H9 (cell line): ENCODE measurements at regions not wholly inside any gene's neighbourhood (a gene's known extent, or its start where the extent isn't known, plus 50 kb on each side); places are given as distances from the start of the nearest gene placed in this dataset.

Source experiments
- DNase-seq: peaks from one replicate; pipeline ENCODE4 v3.0.0-alpha.2; 2017
- H2AFZ ChIP-seq: one replicate; pipeline ENCODE4 v1.6.1; 2013; ENCODE audit warnings: mild to moderate bottlenecking, low read length, control low read depth, moderate library complexity
- H2AK5ac ChIP-seq: 2 replicates; pipeline ENCODE4 v1.6.1; 2013; ENCODE audit warnings: low read length, control low read depth, mixed read lengths; ENCODE audit not compliant: insufficient read length
- H2BK120ac ChIP-seq: one replicate; pipeline ENCODE4 v1.6.1; 2013; ENCODE audit warnings: low read depth, mild to moderate bottlenecking, low read length, control low read depth, inconsistent platforms; ENCODE audit not compliant: poor library complexity, severe bottlenecking
- H2BK12ac ChIP-seq: 2 replicates; pipeline ENCODE4 v1.6.1; 2013; ENCODE audit warnings: low read length, control low read depth, mixed read lengths, low read depth; ENCODE audit not compliant: insufficient read length
- H2BK15ac ChIP-seq: 2 replicates; pipeline ENCODE4 v1.6.1; 2013; ENCODE audit warnings: low read depth, low read length, control low read depth
- H2BK20ac ChIP-seq: one replicate; pipeline ENCODE4 v1.6.1; 2013; ENCODE audit warnings: low read depth, mild to moderate bottlenecking, low read length, control low read depth, inconsistent platforms; ENCODE audit not compliant: poor library complexity, severe bottlenecking
- H2BK5ac ChIP-seq: 2 replicates; pipeline ENCODE4 v1.6.1; 2013; ENCODE audit warnings: low read length, control low read depth, mixed read lengths; ENCODE audit not compliant: insufficient read length
- H3K14ac ChIP-seq: 2 replicates; pipeline ENCODE4 v1.6.1; 2013; ENCODE audit warnings: low read length, control low read depth; ENCODE audit not compliant: insufficient read depth
- H3K18ac ChIP-seq: 2 replicates; pipeline ENCODE4 v1.6.1; 2013; ENCODE audit warnings: low read depth, mild to moderate bottlenecking, mixed read lengths, low read length, control low read depth; ENCODE audit not compliant: insufficient read length
- H3K23ac ChIP-seq: 2 replicates; pipeline ENCODE4 v1.6.1; 2013; ENCODE audit warnings: low read length, control low read depth, mixed read lengths, low read depth; ENCODE audit not compliant: insufficient read length
- H3K23me2 ChIP-seq: 2 replicates; pipeline ENCODE4 v1.6.1; 2013; ENCODE audit warnings: low read depth, mild to moderate bottlenecking, mixed read lengths, low read length, control low read depth; ENCODE audit not compliant: insufficient read length, poor library complexity, severe bottlenecking
- H3K27ac ChIP-seq: 2 replicates; pipeline ENCODE4 v1.5.1; 2013; ENCODE audit warnings: low read length, control low read depth, mixed read lengths, low read depth; ENCODE audit not compliant: insufficient read length
- H3K27me3 ChIP-seq: 2 replicates; pipeline ENCODE4 v1.6.1; 2013; ENCODE audit warnings: low read length, control low read depth, inconsistent platforms; ENCODE audit not compliant: insufficient read depth
- H3K4ac ChIP-seq: 2 replicates; pipeline ENCODE4 v1.6.1; 2013; ENCODE audit warnings: low read depth, mild to moderate bottlenecking, control low read depth, inconsistent platforms, low read length, moderate library complexity
- H3K4me1 ChIP-seq: 2 replicates; pipeline ENCODE4 v1.6.1; 2013; ENCODE audit warnings: low read length, control low read depth, inconsistent platforms; ENCODE audit not compliant: insufficient read depth
- H3K4me2 ChIP-seq: 2 replicates; pipeline ENCODE4 v1.6.1; 2013; ENCODE audit warnings: low read length, control low read depth, mixed read lengths; ENCODE audit not compliant: insufficient read length, insufficient read depth
- H3K56ac ChIP-seq: 2 replicates; pipeline ENCODE4 v1.6.1; 2013; ENCODE audit warnings: low read depth, mild to moderate bottlenecking, mixed read lengths, low read length, control low read depth; ENCODE audit not compliant: insufficient read length
- H3K79me1 ChIP-seq: 2 replicates; pipeline ENCODE4 v1.6.1; 2013; ENCODE audit warnings: low read depth, mild to moderate bottlenecking, moderate library complexity, low read length, control low read depth, inconsistent platforms; ENCODE audit not compliant: insufficient read depth, poor library complexity, severe bottlenecking
- H3K79me2 ChIP-seq: 2 replicates; pipeline ENCODE4 v1.6.1; 2013; ENCODE audit warnings: low read length, control low read depth, inconsistent platforms; ENCODE audit not compliant: insufficient read depth
- H3K9ac ChIP-seq: 2 replicates; pipeline ENCODE4 v1.6.1; 2013; ENCODE audit warnings: low read length, control low read depth, mixed read lengths; ENCODE audit not compliant: insufficient read length; ENCODE audit errors: extremely low read depth
- H3K9me3 ChIP-seq: one replicate; pipeline ENCODE4 v1.6.1; 2013; ENCODE audit warnings: low read depth, low read length, inconsistent platforms; ENCODE audit not compliant: control insufficient read depth
- H3T11ph ChIP-seq: one replicate; pipeline ENCODE4 v1.6.1; 2013; ENCODE audit warnings: mild to moderate bottlenecking, low read length, control low read depth, inconsistent platforms
- H4K20me1 ChIP-seq: one replicate; pipeline ENCODE4 v1.6.1; 2013; ENCODE audit not compliant: control insufficient read depth, insufficient read length, insufficient read depth
- H4K5ac ChIP-seq: 2 replicates; pipeline ENCODE4 v1.6.1; 2013; ENCODE audit warnings: low read depth, mild to moderate bottlenecking, mixed read lengths, low read length, control low read depth; ENCODE audit not compliant: insufficient read length
- H4K8ac ChIP-seq: replicated peaks from 2 replicates; pipeline ENCODE4 v1.6.1; 2013; ENCODE audit warnings: low read length, control low read depth, mixed read lengths, low read depth; ENCODE audit not compliant: insufficient read length
- H4K91ac ChIP-seq: 2 replicates; pipeline ENCODE4 v1.6.1; 2013; ENCODE audit warnings: low read depth, mild to moderate bottlenecking, moderate library complexity, mixed read lengths, low read length, control low read depth; ENCODE audit not compliant: insufficient read length
- H3K27ac Mint-ChIP-seq, 3 experiments: 2 replicates in 2 of 3; 3 replicates in 1 of 3; pipeline ENCODE4 v1.8.0; 2020 to 2021; ENCODE audit warnings: mixed read lengths in 3 of 3, mild to moderate bottlenecking in 1 of 3, moderate library complexity in 1 of 3
- H3K27me3 Mint-ChIP-seq: 2 replicates; pipeline ENCODE4 v1.8.0; 2021; ENCODE audit warnings: low read depth, mild to moderate bottlenecking, moderate library complexity, mixed read lengths
- H3K36me3 Mint-ChIP-seq, 3 experiments: 2 replicates in 2 of 3; 3 replicates in 1 of 3; pipeline ENCODE4 v1.8.0; 2020 to 2021; ENCODE audit warnings: low read depth in 3 of 3, mixed read lengths in 3 of 3; ENCODE audit not compliant: insufficient read depth in 1 of 3
- H3K4me1 Mint-ChIP-seq, 2 experiments: 2 replicates each; pipeline ENCODE4 v1.8.0; 2020; ENCODE audit warnings: mixed read lengths in 2 of 2
- H3K4me3 Mint-ChIP-seq, 2 experiments: 2 replicates in 1 of 2; 3 replicates in 1 of 2; pipeline ENCODE4 v1.8.0; 2020 to 2021; ENCODE audit warnings: mild to moderate bottlenecking in 2 of 2, mixed read lengths in 2 of 2, moderate library complexity in 1 of 2
- H3K9me3 Mint-ChIP-seq, 2 experiments: 2 replicates in 1 of 2; 3 replicates in 1 of 2; pipeline ENCODE4 v1.8.0; 2020; ENCODE audit warnings: mild to moderate bottlenecking in 2 of 2, mixed read lengths in 2 of 2, moderate library complexity in 1 of 2
- WGBS: extraction: QIAGEN DNeasy Blood & Tissue Kit; methylation state at CpG from one replicate; pipeline ENCODE4 v1.1.7; 2013; ENCODE audit warnings: missing lambda C conversion rate, low lambda C conversion rate, mixed read lengths; ENCODE audit not compliant: insufficient read length; ENCODE audit errors: extremely low coverage; 5-methylcytosine and 5-hydroxymethylcytosine counted together
- TF ChIP-seq, protein P1 (sequence below): fragments of 200-600 bp; sonication (generic); conservative IDR thresholded peaks from 3 replicates; pipeline ENCODE4 v1.8.0; 2021; ENCODE audit warnings: antibody characterized with exemption, mild to moderate bottlenecking

DNA sequence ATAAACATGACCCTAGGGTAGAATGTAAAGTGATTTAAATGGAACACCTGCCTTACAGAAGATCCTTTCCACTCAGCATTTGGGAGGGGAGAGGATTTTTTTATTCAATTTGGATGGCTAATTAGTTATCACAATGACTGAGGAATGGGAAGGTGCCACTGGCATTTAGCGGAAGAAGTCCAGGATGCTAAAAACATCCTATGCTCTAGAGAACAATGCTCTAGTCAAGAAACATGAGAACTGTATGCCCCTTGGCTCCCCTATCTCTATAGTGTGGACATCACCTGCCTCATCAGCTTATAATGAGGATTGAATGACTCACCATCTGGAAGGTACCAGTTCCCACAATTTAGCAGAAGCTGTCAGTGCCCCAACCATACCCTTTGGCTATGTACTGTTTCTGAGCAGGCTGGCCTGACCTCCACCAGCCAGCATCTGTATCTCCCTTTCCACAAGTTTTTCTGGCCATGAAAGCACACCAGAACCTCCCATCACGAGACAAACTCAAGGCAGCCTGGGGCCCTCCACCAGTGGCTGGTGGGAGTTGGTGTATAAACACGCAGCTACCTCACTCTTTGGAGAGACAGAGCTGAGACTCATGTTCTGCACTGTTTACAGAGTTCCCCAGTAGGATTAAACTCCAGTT is 109.7 kb upstream of the VASH1 start:
- Histone ChIP-seq H3K4me2 (no peak overlapping the region), H3K79me2 (no peaks in the 10 kb centered on the region), H4K91ac (no peak overlapping the region), H4K20me1 (no peaks in the 10 kb centered on the region), H3K4ac (no peak overlapping the region), H2BK120ac (no peak overlapping the region), H3K56ac (no peak overlapping the region), H3K79me1 (no peaks in the 10 kb centered on the region), H3K4me1 (no peaks in the 10 kb centered on the region), H3K9ac (no peak overlapping the region), H2AFZ (no peak overlapping the region), H3K9me3 (no peaks in the 10 kb centered on the region), H4K5ac (no peak overlapping the region), H3K14ac (no peak overlapping the region), H3T11ph (no peak overlapping the region), H3K27ac (no peak overlapping the region), H2AK5ac (no peak overlapping the region), H2BK20ac (no peak overlapping the region), H3K23me2 (no peaks in the 10 kb centered on the region), H3K27me3 (no peaks in the 10 kb centered on the region), H2BK12ac (no peak overlapping the region), H3K23ac (no peak overlapping the region), H3K18ac (no peak overlapping the region), H2BK5ac (no peak overlapping the region), H4K8ac (no peak overlapping the region), H2BK15ac (no peak overlapping the region)
- no peaks in the 10 kb centered on the region for H3K4me1 Mint-ChIP-seq
- TF ChIP-seq, protein P1, sequence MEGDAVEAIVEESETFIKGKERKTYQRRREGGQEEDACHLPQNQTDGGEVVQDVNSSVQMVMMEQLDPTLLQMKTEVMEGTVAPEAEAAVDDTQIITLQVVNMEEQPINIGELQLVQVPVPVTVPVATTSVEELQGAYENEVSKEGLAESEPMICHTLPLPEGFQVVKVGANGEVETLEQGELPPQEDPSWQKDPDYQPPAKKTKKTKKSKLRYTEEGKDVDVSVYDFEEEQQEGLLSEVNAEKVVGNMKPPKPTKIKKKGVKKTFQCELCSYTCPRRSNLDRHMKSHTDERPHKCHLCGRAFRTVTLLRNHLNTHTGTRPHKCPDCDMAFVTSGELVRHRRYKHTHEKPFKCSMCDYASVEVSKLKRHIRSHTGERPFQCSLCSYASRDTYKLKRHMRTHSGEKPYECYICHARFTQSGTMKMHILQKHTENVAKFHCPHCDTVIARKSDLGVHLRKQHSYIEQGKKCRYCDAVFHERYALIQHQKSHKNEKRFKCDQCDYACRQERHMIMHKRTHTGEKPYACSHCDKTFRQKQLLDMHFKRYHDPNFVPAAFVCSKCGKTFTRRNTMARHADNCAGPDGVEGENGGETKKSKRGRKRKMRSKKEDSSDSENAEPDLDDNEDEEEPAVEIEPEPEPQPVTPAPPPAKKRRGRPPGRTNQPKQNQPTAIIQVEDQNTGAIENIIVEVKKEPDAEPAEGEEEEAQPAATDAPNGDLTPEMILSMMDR, result no peak
- H3K27me3 Mint-ChIP-seq, result no peaks in the 10 kb centered on the region
- H3K27ac Mint-ChIP-seq, result no peak overlapping the region
- no peaks in the 10 kb centered on the region for H3K36me3 Mint-ChIP-seq
- no CpG with 5 or more reads among the region's 3 CpGs for WGBS
- no peak for DNase-seq
- no peaks in the 10 kb centered on the region for H3K9me3 Mint-ChIP-seq
- no peak overlapping the region for H3K4me3 Mint-ChIP-seq
